ENCODE measurements at regions not wholly inside any gene's neighbourhood (a gene's known extent, or its start where the extent isn't known, plus 50 kb on each side); places are given as distances from the start of the nearest gene placed in this dataset.
"Not testable (repeated sequence)": the region's sequence is repeated elsewhere in the genome, so short reads cannot be mapped to it uniquely, and the experiment has no call there.

GRCh38 chr6:48658915-48659314, 547.9 kb upstream of the PTCHD4 start:
- no peaks in the 10 kb centered on the region for H3K9me3 ChIP-seq (ENCODE audit: control insufficient read depth, insufficient read depth, low read length)
- no peak overlapping the region for H3K27ac ChIP-seq (ENCODE audit: low read depth, low read length)
- no peaks in the 10 kb centered on the region for H3K27me3 ChIP-seq (ENCODE audit: control insufficient read depth, insufficient read depth, low read length)
- no peak for TF ChIP-seq CTCF (IDR thresholded peaks at IDR 0.05; ENCODE audit: low read depth, low read length)
- ChIA-PET POLR2A (no interaction called here), CTCF (no interaction called here)
- DNase-seq (ENCODE audit: low read depth, low spot score): no peak
- no peak overlapping the region for H3K4me3 ChIP-seq (ENCODE audit: low read depth, low read length)

GRCh38 chr6:48641544-48641943, 530.5 kb upstream of the PTCHD4 start:
- POLR2A ChIA-PET: no interaction called here

GRCh38 chr6:48638796-48639195, 527.8 kb upstream of the PTCHD4 start:
- H3K9me3 ChIP-seq (ENCODE audit: control insufficient read depth, insufficient read depth, low read length); H3K27ac ChIP-seq (ENCODE audit: low read depth, low read length); H3K4me3 ChIP-seq (ENCODE audit: low read depth, low read length); DNase-seq (ENCODE audit: low read depth, low spot score); CTCF ChIA-PET; H3K27me3 ChIP-seq (ENCODE audit: control insufficient read depth, insufficient read depth, low read length): not testable (repeated sequence)
- POLR2A ChIA-PET: interaction anchor here (0.6 kb wide), 1 partner anchor 11 kb away, joined by 3 read pairs; no protein-coding TSS in a partner anchor

More at GRCh38 chr6:48641544-48641943, 530.5 kb upstream of the PTCHD4 start:
- CTCF ChIA-PET: no interaction called here
- H3K9me3 ChIP-seq (ENCODE audit: control insufficient read depth, insufficient read depth, low read length): peaks cover 2% of the 10 kb centered on the region; the same call in 1 of the 2 replicates
- H3K27me3 ChIP-seq (ENCODE audit: control insufficient read depth, insufficient read depth, low read length): no peaks in the 10 kb centered on the region
- no peak overlapping the region for H3K27ac ChIP-seq (ENCODE audit: low read depth, low read length)
- no peak overlapping the region for H3K4me3 ChIP-seq (ENCODE audit: low read depth, low read length)
- no peak for TF ChIP-seq CTCF (IDR thresholded peaks at IDR 0.05; ENCODE audit: low read depth, low read length)
- peak; percentile 36 for DNase-seq (ENCODE audit: low read depth, low spot score)

- no peak for DNase-seq (ENCODE audit: low read depth, low spot score)
- Histone ChIP-seq H3K27me3 (ENCODE audit: control insufficient read depth, insufficient read depth, low read length) (no peaks in the 10 kb centered on the region), H3K4me3 (ENCODE audit: low read depth, low read length) (no peak overlapping the region), H3K27ac (ENCODE audit: low read depth, low read length) (no peak overlapping the region), H3K9me3 (ENCODE audit: control insufficient read depth, insufficient read depth, low read length) (no peaks in the 10 kb centered on the region)
- CTCF ChIA-PET: no interaction called here
- POLR2A ChIA-PET: no interaction called here
- no peak for TF ChIP-seq CTCF (IDR thresholded peaks at IDR 0.05; ENCODE audit: low read depth, low read length)
These were observed 519.5 kb upstream of the PTCHD4 start for GRCh38 chr6:48630511-48630910.

GRCh38 chr6:48628316-48628715, 517.3 kb upstream of the PTCHD4 start:
- no peak for TF ChIP-seq CTCF (IDR thresholded peaks at IDR 0.05; ENCODE audit: low read depth, low read length)
- ChIA-PET CTCF (no interaction called here), POLR2A (interaction anchor here (0.7 kb wide), 1 partner anchor 11 kb away, joined by 3 read pairs; no protein-coding TSS in a partner anchor)
- Histone ChIP-seq H3K27me3 (ENCODE audit: control insufficient read depth, insufficient read depth, low read length) (no peaks in the 10 kb centered on the region), H3K27ac (ENCODE audit: low read depth, low read length) (no peak overlapping the region), H3K4me3 (ENCODE audit: low read depth, low read length) (no peak overlapping the region), H3K9me3 (ENCODE audit: control insufficient read depth, insufficient read depth, low read length) (no peaks in the 10 kb centered on the region)
- DNase-seq (ENCODE audit: low read depth, low spot score): no peak

- DNase-seq (ENCODE audit: low read depth, low spot score): no peak
- TF ChIP-seq CTCF (IDR thresholded peaks at IDR 0.05; ENCODE audit: low read depth, low read length): no peak
- CTCF ChIA-PET: no interaction called here
These were observed 515.4 kb upstream of the PTCHD4 start for GRCh38 chr6:48626421-48626820.

More at GRCh38 chr6:48626421-48626820, 515.4 kb upstream of the PTCHD4 start:
- Histone ChIP-seq H3K27me3 (ENCODE audit: control insufficient read depth, insufficient read depth, low read length) (no peaks in the 10 kb centered on the region), H3K9me3 (ENCODE audit: control insufficient read depth, insufficient read depth, low read length) (no peaks in the 10 kb centered on the region), H3K4me3 (ENCODE audit: low read depth, low read length) (no peak overlapping the region), H3K27ac (ENCODE audit: low read depth, low read length) (no peak overlapping the region)
- POLR2A ChIA-PET: no interaction called here
